OCI-LY3 (cell line): ENCODE measurements at regions not wholly inside any gene's neighbourhood (a gene's known extent, or its start where the extent isn't known, plus 50 kb on each side); places are given as distances from the start of the nearest gene placed in this dataset.

ENCODE experiments used
- EZH2phosphoT487 ChIP-seq: fragments of 200-600 bp; shearing (Covaris generic); IDR thresholded peaks from 2 replicates; pipeline ENCODE4 v1.6.1; 2018; ENCODE audit warnings: antibody characterized with exemption, mixed run types, low read depth
- TF ChIP-seq, protein P1 (sequence below): fragments of 200-600, 300-600 bp; sonication (generic); IDR thresholded peaks from 2 replicates; pipeline ENCODE4 v1.5.1; 2014; ENCODE audit warnings: antibody characterized with exemption, low read length, low read depth

DNA sequence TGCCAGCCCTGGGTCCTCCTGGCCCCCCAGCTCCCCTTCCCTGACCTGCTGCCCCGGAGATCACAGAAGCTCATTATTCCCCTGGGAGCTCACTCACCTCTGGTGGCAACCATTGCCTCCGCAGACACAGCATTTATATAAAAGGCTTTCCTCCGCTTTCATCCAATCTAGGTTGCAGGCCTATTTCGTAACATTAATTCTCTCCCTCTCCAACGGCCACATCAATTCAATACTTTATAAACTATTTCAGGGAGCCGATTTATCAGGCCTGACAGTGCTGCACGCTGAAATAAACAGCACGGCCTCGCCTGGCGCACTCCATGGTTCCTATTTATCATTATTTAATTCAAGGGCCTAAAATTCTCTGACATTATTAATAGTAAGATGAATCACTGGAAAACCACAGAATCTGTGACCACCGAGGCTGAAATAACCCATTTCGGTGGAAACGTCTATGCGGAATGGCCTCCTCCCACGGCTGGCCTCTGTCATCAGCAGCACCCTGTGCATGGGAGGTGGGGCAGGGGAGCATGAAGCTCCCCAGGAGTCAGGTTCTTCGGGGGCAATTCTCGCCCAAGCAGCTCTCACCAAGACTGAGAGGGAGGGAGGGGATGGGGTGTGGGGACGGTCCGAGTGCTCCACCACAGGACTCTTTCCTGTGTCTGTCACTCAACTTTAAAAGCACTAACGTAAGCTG is 249.3 kb upstream of the PFKP start:
- TF ChIP-seq, protein P1, sequence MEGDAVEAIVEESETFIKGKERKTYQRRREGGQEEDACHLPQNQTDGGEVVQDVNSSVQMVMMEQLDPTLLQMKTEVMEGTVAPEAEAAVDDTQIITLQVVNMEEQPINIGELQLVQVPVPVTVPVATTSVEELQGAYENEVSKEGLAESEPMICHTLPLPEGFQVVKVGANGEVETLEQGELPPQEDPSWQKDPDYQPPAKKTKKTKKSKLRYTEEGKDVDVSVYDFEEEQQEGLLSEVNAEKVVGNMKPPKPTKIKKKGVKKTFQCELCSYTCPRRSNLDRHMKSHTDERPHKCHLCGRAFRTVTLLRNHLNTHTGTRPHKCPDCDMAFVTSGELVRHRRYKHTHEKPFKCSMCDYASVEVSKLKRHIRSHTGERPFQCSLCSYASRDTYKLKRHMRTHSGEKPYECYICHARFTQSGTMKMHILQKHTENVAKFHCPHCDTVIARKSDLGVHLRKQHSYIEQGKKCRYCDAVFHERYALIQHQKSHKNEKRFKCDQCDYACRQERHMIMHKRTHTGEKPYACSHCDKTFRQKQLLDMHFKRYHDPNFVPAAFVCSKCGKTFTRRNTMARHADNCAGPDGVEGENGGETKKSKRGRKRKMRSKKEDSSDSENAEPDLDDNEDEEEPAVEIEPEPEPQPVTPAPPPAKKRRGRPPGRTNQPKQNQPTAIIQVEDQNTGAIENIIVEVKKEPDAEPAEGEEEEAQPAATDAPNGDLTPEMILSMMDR: no peak
- TF ChIP-seq EZH2phosphoT487: no peak
